Stomach (tissue), 8 donors: ENCODE measurements at regions not wholly inside any gene's neighbourhood (a gene's known extent, or its start where the extent isn't known, plus 50 kb on each side); places are given as distances from the start of the nearest gene placed in this dataset.

Experiments used
- DNase-seq, 2 donors: peaks; one replicate each; pipeline versions ENCODE4 v3.0.0 to v3.0.0-alpha.2; 2013 to 2019
- H3K27ac ChIP-seq, 5 donors: fragments of 200-600 bp in 4 of 5; sonication (generic) in 4 of 5; one replicate each; pipeline ENCODE4 v1.5.1; 2013 to 2019; ENCODE audit warnings: mild to moderate bottlenecking in 1 of 5, moderate library complexity in 1 of 5
- H3K27me3 ChIP-seq, 3 donors: fragments of 200-600 bp; sonication (generic); one replicate each; pipeline ENCODE4 v1.5.1; 2017 to 2019; ENCODE audit warnings: mixed run types in 1 of 3
- H3K36me3 ChIP-seq, 4 donors: fragments of 200-600 bp; sonication (generic); 1 replicate in 3 of 4; 2 replicates in 1 of 4; pipeline ENCODE4 v1.5.1; 2016 to 2019
- H3K4me1 ChIP-seq, 4 donors: fragments of 200-600 bp; sonication (generic); one replicate each; pipeline ENCODE4 v1.5.1; 2016 to 2019
- H3K4me3 ChIP-seq, 4 donors: fragments of 200-600 bp; sonication (generic) in 3 of 4; one replicate each; pipeline ENCODE4 v1.5.1; 2016 to 2019; ENCODE audit warnings: mild to moderate bottlenecking in 1 of 4
- H3K9me3 ChIP-seq, 4 donors: fragments of 200-600 bp; sonication (generic); one replicate each; pipeline ENCODE4 v1.5.1; 2016 to 2019
- EP300 ChIP-seq: sonication (generic); formaldehyde crosslinking; IDR thresholded peaks from one replicate; pipeline ENCODE4 v1.6.1; 2017; ENCODE audit warnings: antibody characterized with exemption
- POLR2A ChIP-seq, 4 donors: fragments of 450-650 bp; IDR thresholded peaks; one replicate each; pipeline ENCODE4 v1.6.1; 2016; ENCODE audit warnings: antibody characterized with exemption in 4 of 4, control low read depth in 2 of 4, mild to moderate bottlenecking in 1 of 4, moderate library complexity in 1 of 4
- POLR2AphosphoS5 ChIP-seq, 3 donors: sonication (generic); formaldehyde crosslinking; IDR thresholded peaks; one replicate each; pipeline ENCODE4 v1.6.1; 2016; ENCODE audit warnings: antibody characterized with exemption in 3 of 3
- WGBS, 5 donors: extraction: QIAGEN DNeasy Blood & Tissue Kit in 3 of 5; methylation state at CpG; one replicate each; pipeline versions ENCODE4 v1.1.5 to v1.1.7; 2013 to 2018; 5-methylcytosine and 5-hydroxymethylcytosine counted together
- intact Hi-C: fragments of 100-400 bp; cut with DNase I; formaldehyde crosslinking; loops from one replicate; pipeline ENCODE4 v1.15.1; 2023; ENCODE audit warnings: low total_unique reads
- TF ChIP-seq, protein P1 (sequence below), 7 experiments: fragments of 450-650 bp in 4 of 7; fragments of 200-600 bp in 3 of 7; sonication (generic) in 3 of 7; IDR thresholded peaks; one replicate each; pipeline ENCODE4 v1.5.1; 2016 to 2019; ENCODE audit warnings: antibody characterized with exemption in 7 of 7, control low read depth in 2 of 7, mild to moderate bottlenecking in 1 of 7
- donor health status: healthy with polysubstance abuse.
- donor health status: Bipolar disorder and iron deficiency.
- donor health status: healthy.

- Histone ChIP-seq H3K4me1 (peaks cover 0 to 16% (median 3%) of the 10 kb centered on the region in 4 donors), H3K9me3 (no peaks in the 10 kb centered on the region), H3K27ac (no peak overlapping the region), H3K36me3 (no peaks in the 10 kb centered on the region), H3K4me3 (no peak overlapping the region), H3K27me3 (no peaks in the 10 kb centered on the region)
- DNase-seq = peak in 1 of 2 donors; percentile 33
- no peak for TF ChIP-seq POLR2AphosphoS5 (IDR thresholded peaks at IDR 0.05)
- TF ChIP-seq, protein P1, sequence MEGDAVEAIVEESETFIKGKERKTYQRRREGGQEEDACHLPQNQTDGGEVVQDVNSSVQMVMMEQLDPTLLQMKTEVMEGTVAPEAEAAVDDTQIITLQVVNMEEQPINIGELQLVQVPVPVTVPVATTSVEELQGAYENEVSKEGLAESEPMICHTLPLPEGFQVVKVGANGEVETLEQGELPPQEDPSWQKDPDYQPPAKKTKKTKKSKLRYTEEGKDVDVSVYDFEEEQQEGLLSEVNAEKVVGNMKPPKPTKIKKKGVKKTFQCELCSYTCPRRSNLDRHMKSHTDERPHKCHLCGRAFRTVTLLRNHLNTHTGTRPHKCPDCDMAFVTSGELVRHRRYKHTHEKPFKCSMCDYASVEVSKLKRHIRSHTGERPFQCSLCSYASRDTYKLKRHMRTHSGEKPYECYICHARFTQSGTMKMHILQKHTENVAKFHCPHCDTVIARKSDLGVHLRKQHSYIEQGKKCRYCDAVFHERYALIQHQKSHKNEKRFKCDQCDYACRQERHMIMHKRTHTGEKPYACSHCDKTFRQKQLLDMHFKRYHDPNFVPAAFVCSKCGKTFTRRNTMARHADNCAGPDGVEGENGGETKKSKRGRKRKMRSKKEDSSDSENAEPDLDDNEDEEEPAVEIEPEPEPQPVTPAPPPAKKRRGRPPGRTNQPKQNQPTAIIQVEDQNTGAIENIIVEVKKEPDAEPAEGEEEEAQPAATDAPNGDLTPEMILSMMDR (IDR thresholded peaks at IDR 0.05) = no peak
- no peak for TF ChIP-seq POLR2A (IDR thresholded peaks at IDR 0.05)
- no peak for TF ChIP-seq EP300
- intact Hi-C loops = no loop called here
Observed at GRCh38 chr3:101081999-101082398, 88.8 kb upstream of the ABI3BP start.

- Histone ChIP-seq H3K27ac (no peak overlapping the region), H3K36me3 (no peaks in the 10 kb centered on the region), H3K4me3 (no peak overlapping the region), H3K27me3 (no peaks in the 10 kb centered on the region), H3K4me1 (peaks cover 0 to 16% (median 3%) of the 10 kb centered on the region in 4 donors), H3K9me3 (no peaks in the 10 kb centered on the region)
- intact Hi-C loops = no loop called here
- no peak for TF ChIP-seq EP300
- no peak for TF ChIP-seq POLR2AphosphoS5 (IDR thresholded peaks at IDR 0.05)
- TF ChIP-seq POLR2A (IDR thresholded peaks at IDR 0.05) = no peak
- TF ChIP-seq, protein P1 (IDR thresholded peaks at IDR 0.05) = no peak
- 64 to 74% (median 67%) methylated on average over 2 of the region's 2 CpGs for WGBS, 5 donors
- DNase-seq = no peak
Observed at GRCh38 chr3:101081446-101081845, 88.2 kb upstream of the ABI3BP start.

DNA sequence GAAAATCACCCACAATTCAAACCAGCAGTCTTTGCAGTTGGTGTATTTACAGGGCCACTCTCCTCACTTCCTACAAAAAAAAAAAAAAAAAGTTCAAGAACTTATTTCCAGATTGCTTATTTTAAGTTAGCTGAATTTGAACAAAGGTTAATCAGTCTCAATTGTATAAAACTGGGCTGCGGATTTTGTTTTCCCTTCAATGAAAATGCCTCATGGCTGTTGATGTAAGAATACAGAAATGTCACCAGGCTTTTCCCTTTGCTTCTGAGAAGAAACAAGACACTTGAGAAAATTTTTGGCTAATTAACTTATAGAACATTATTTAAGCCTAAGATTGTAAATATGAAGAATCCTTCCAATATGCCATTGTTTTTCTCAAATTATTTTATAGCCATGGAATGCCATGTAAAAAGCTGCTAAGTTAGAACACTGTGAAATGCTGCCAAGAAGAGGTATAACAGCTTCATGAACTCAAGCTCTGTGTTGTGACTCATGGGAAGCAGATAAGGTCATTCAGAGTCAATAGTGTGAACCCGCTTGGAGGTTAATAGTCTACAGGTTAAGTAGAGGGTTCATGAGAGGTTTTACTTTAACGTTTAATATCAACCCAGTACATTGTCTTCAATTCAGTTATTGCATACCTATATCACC is 84.3 kb upstream of the ABI3BP start:
- 23 to 35% (median 32%) methylated on average over 3 of the region's 3 CpGs for WGBS, 5 donors
- no peaks in the 10 kb centered on the region for H3K27me3 ChIP-seq
- no peaks in the 10 kb centered on the region for H3K9me3 ChIP-seq
- H3K4me1 ChIP-seq = peaks cover 0 to 18% (median 9%) of the 10 kb centered on the region in 4 donors
- DNase-seq = peak in 1 of 2 donors; percentile 64
- no peaks in the 10 kb centered on the region for H3K36me3 ChIP-seq
- H3K27ac ChIP-seq = peak overlapping the region in 1 of 5 donors; percentile 39
- TF ChIP-seq POLR2AphosphoS5 (IDR thresholded peaks at IDR 0.05) (peak in 1 of 3 donors; percentile 46), POLR2A (IDR thresholded peaks at IDR 0.05) (no peak)
- TF ChIP-seq, protein P1 (IDR thresholded peaks at IDR 0.05) = no peak
- intact Hi-C loops = no loop called here
- H3K4me3 ChIP-seq = no peak overlapping the region

GRCh38 chr3:101074518-101074917 is 81.3 kb upstream of the ABI3BP start:
- intact Hi-C loops = no loop called here
- no peak for DNase-seq
- no peaks in the 10 kb centered on the region for H3K27me3 ChIP-seq
- no peak overlapping the region for H3K4me3 ChIP-seq
- H3K36me3 ChIP-seq = no peaks in the 10 kb centered on the region
- H3K9me3 ChIP-seq = no peaks in the 10 kb centered on the region
- no peak overlapping the region for H3K27ac ChIP-seq
- H3K4me1 ChIP-seq = peaks cover 5 to 37% (median 15%) of the 10 kb centered on the region in 4 donors
- whole genome bisulfite sequencing, 5 donors = 89 to 97% (median 95%) methylated on average over 2 of the region's 2 CpGs
- no peak for TF ChIP-seq POLR2AphosphoS5 (IDR thresholded peaks at IDR 0.05)
- no peak for TF ChIP-seq EP300

GRCh38 chr3:101072300-101072699 is 79.1 kb upstream of the ABI3BP start:
- Histone ChIP-seq H3K9me3 (no peaks in the 10 kb centered on the region), H3K27ac (peak overlapping the region in 3 of 5 donors; percentile 67 to 75 (median 72)), H3K4me1 (peaks cover 5 to 32% (median 15%) of the 10 kb centered on the region in 4 donors), H3K4me3 (no peak overlapping the region), H3K27me3 (no peaks in the 10 kb centered on the region), H3K36me3 (no peaks in the 10 kb centered on the region)
- WGBS, 5 donors = 12 to 26% (median 24%) methylated on average over 4 of the region's 4 CpGs
- TF ChIP-seq EP300 (no peak), POLR2A (IDR thresholded peaks at IDR 0.05) (no peak), POLR2AphosphoS5 (IDR thresholded peaks at IDR 0.05) (no peak)
- TF ChIP-seq, protein P1 (IDR thresholded peaks at IDR 0.05) = no peak
- DNase-seq = peak in 1 of 2 donors; percentile 75
- intact Hi-C loops = no loop called here
